GM23248 (cell line): ENCODE measurements at regions not wholly inside any gene's neighbourhood (a gene's known extent, or its start where the extent isn't known, plus 50 kb on each side); places are given as distances from the start of the nearest gene placed in this dataset.

Experiments
- EZH2 ChIP-seq: fragments of 200-600 bp; sonication (generic); IDR thresholded peaks from 2 replicates; pipeline ENCODE4 v1.6.1; 2018; ENCODE audit warnings: antibody characterized with exemption, mild to moderate bottlenecking; ENCODE audit not compliant: insufficient read depth, poor library complexity, severe bottlenecking
- EZH2phosphoT487 ChIP-seq: fragments of 200-600 bp; sonication (generic); IDR thresholded peaks from 2 replicates; pipeline ENCODE4 v1.6.1; 2018; ENCODE audit warnings: antibody characterized with exemption, moderate library complexity, mild to moderate bottlenecking, low read depth; ENCODE audit not compliant: insufficient read depth

DNA sequence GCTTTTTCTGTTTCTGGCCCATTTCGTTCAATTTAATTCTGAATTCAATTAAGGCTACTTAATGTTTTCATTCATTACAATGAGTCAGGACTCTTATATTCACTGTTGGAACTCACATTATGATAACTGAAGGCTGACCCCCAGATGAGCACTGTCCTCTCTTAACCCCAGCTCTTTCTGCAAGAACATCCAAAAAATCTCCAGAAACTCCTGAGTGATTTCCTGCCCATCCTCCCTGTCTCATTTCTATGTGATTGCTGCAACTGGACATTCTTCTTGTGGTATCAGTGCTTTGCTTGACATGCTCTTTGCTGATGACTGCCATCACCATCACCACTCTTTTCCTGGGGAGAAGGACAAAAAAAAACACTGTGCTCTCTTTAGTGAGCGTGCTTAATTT is 240.3 kb downstream of the SPRY2 start:
- TF ChIP-seq EZH2phosphoT487 (no peak), EZH2 (no peak)
